ENCODE measurements at regions not wholly inside any gene's neighbourhood (a gene's known extent, or its start where the extent isn't known, plus 50 kb on each side); places are given as distances from the start of the nearest gene placed in this dataset.

GRCh38 chr1:244255426-244255965, 196.2 kb downstream of the ADSS2 start:
- 83 to 89% methylated on average over 5 of the region's 5 CpGs for WGBS, 2 donors
- no peak overlapping the region for H3K27ac ChIP-seq
- intact Hi-C loops (cut with DNase I) = no loop called here

GRCh38 chr1:244256086-244256676, 195.5 kb downstream of the ADSS2 start:
- Histone ChIP-seq H3K27ac (no peak overlapping the region), H3K36me3 (no peaks in the 10 kb centered on the region), H3K4me1 (no peaks in the 10 kb centered on the region), H3K9me3 (no peaks in the 10 kb centered on the region), H3K27me3 (no peaks in the 10 kb centered on the region), H3K4me3 (no peak overlapping the region)
- TF ChIP-seq POLR2A (IDR thresholded peaks at IDR 0.05) (no peak), POLR2AphosphoS5 (IDR thresholded peaks at IDR 0.05) (no peak), EP300 (IDR thresholded peaks at IDR 0.05) (no peak), CTCF (IDR thresholded peaks at IDR 0.05) (no peak)
- DNase-seq = no peak
- intact Hi-C loops (cut with DNase I) = no loop called here
- 79 to 81% methylated on average over 13 of the region's 13 CpGs for WGBS, 2 donors

More at GRCh38 chr1:244255426-244255965, 196.2 kb downstream of the ADSS2 start:
- Histone ChIP-seq H3K4me1 (no peaks in the 10 kb centered on the region), H3K36me3 (no peaks in the 10 kb centered on the region), H3K27me3 (no peaks in the 10 kb centered on the region), H3K9me3 (no peaks in the 10 kb centered on the region), H3K4me3 (no peak overlapping the region)
- TF ChIP-seq CTCF (IDR thresholded peaks at IDR 0.05) = no peak
- TF ChIP-seq EP300 (IDR thresholded peaks at IDR 0.05) = no peak
- no peak for DNase-seq

GRCh38 chr1:244264163-244264562, 187.5 kb downstream of the ADSS2 start:
- no peaks in the 10 kb centered on the region for H3K9me3 ChIP-seq
- intact Hi-C loops (cut with DNase I) = no loop called here
- no peaks in the 10 kb centered on the region for H3K36me3 ChIP-seq
- H3K27me3 ChIP-seq = no peaks in the 10 kb centered on the region
- DNase-seq = no peak
- WGBS, 2 donors = 94 to 95% methylated on average over 3 of the region's 3 CpGs
- TF ChIP-seq POLR2AphosphoS5 (IDR thresholded peaks at IDR 0.05) (no peak), EP300 (IDR thresholded peaks at IDR 0.05) (no peak), CTCF (IDR thresholded peaks at IDR 0.05) (no peak), POLR2A (IDR thresholded peaks at IDR 0.05) (no peak)
- no peak overlapping the region for H3K4me3 ChIP-seq
- no peak overlapping the region for H3K27ac ChIP-seq
- no peaks in the 10 kb centered on the region for H3K4me1 ChIP-seq

- no peaks in the 10 kb centered on the region for H3K36me3 ChIP-seq
- intact Hi-C loops (cut with DNase I) = no loop called here
- H3K4me1 ChIP-seq = no peaks in the 10 kb centered on the region
- TF ChIP-seq CTCF (IDR thresholded peaks at IDR 0.05) (no peak), POLR2A (IDR thresholded peaks at IDR 0.05) (no peak), POLR2AphosphoS5 (IDR thresholded peaks at IDR 0.05) (no peak), EP300 (IDR thresholded peaks at IDR 0.05) (no peak)
- DNase-seq = no peak
- H3K27me3 ChIP-seq = no peaks in the 10 kb centered on the region
- 93 to 94% methylated on average over 2 of the region's 2 CpGs for WGBS, 2 donors
- no peak overlapping the region for H3K27ac ChIP-seq
- H3K4me3 ChIP-seq = no peak overlapping the region
- no peaks in the 10 kb centered on the region for H3K9me3 ChIP-seq
Measured at GRCh38 chr1:244265507-244265906, 186.2 kb downstream of the ADSS2 start.

- Histone ChIP-seq H3K4me3 (no peak overlapping the region), H3K4me1 (peaks cover 0 to 18% (median 13%) of the 10 kb centered on the region in 4 donors), H3K36me3 (no peaks in the 10 kb centered on the region), H3K27me3 (no peaks in the 10 kb centered on the region), H3K27ac (no peak overlapping the region), H3K9me3 (no peaks in the 10 kb centered on the region)
- intact Hi-C loops (cut with DNase I) = no loop called here
- 82 to 89% methylated on average over 15 of the region's 15 CpGs for WGBS, 2 donors
- no peak for DNase-seq
- no peak for TF ChIP-seq CTCF (IDR thresholded peaks at IDR 0.05)
- TF ChIP-seq EP300 (IDR thresholded peaks at IDR 0.05) = no peak
- no peak for TF ChIP-seq POLR2AphosphoS5 (IDR thresholded peaks at IDR 0.05)
- TF ChIP-seq POLR2A (IDR thresholded peaks at IDR 0.05) = no peak
Measured at GRCh38 chr1:244269169-244269568, 182.5 kb downstream of the ADSS2 start.
